Transverse colon (tissue), 4 donors: ENCODE measurements at regions not wholly inside any gene's neighbourhood (a gene's known extent, or its start where the extent isn't known, plus 50 kb on each side); places are given as distances from the start of the nearest gene placed in this dataset.

ENCODE experiments used
- DNase-seq: peaks from one replicate; pipeline ENCODE4 v3.0.0-alpha.2; 2019
- H3K27ac ChIP-seq, 4 donors: fragments of 200-600 bp; sonication (generic); 2 replicates each; pipeline ENCODE4 v1.5.1; 2016 to 2018; ENCODE audit warnings: inconsistent platforms in 4 of 4
- H3K27me3 ChIP-seq: fragments of 200-600 bp; sonication (generic); 2 replicates; pipeline ENCODE4 v1.5.1; 2017; ENCODE audit warnings: inconsistent platforms
- H3K36me3 ChIP-seq, 4 donors: fragments of 200-600 bp; sonication (generic); 2 replicates each; pipeline ENCODE4 v1.5.1; 2017 to 2019; ENCODE audit warnings: inconsistent platforms in 4 of 4
- H3K4me1 ChIP-seq, 4 donors: fragments of 200-600 bp; sonication (generic); 2 replicates each; pipeline ENCODE4 v1.5.1; 2017 to 2020; ENCODE audit warnings: inconsistent platforms in 4 of 4
- H3K4me3 ChIP-seq, 4 donors: fragments of 200-600 bp; sonication (generic); 1 replicate in 1 of 4; 2 replicates in 3 of 4; pipeline versions ENCODE4 v1.5.1 to v1.6.1; 2017 to 2019; ENCODE audit warnings: inconsistent platforms in 4 of 4
- H3K9me3 ChIP-seq, 2 donors: fragments of 200-600 bp; sonication (generic); 2 replicates each; pipeline ENCODE4 v1.5.1; 2017 to 2019; ENCODE audit warnings: inconsistent platforms in 2 of 2
- EP300 ChIP-seq: sonication (generic); formaldehyde crosslinking; IDR thresholded peaks from one replicate; pipeline ENCODE4 v1.6.1; 2017; ENCODE audit warnings: antibody characterized with exemption, low read depth
- POLR2A ChIP-seq: fragments of 450-650 bp; IDR thresholded peaks from one replicate; pipeline ENCODE4 v1.6.1; 2016; ENCODE audit warnings: antibody characterized with exemption, mild to moderate bottlenecking, moderate library complexity
- POLR2AphosphoS5 ChIP-seq, 3 donors: sonication (generic); formaldehyde crosslinking; IDR thresholded peaks; one replicate each; pipeline ENCODE4 v1.6.1; 2016; ENCODE audit warnings: antibody characterized with exemption in 3 of 3
- WGBS, 2 donors: methylation state at CpG; one replicate each; pipeline ENCODE4 v1.1.5; 2018; ENCODE audit warnings: low coverage in 1 of 2; 5-methylcytosine and 5-hydroxymethylcytosine counted together
- in situ Hi-C, 4 donors: fragments of 200-750 bp; cut with MboI; loops; one replicate each; pipeline versions ENCODE4 v1.15.0 to v1.15.1; 2017; ENCODE audit warnings: low sequenced_read_pairs in 3 of 4, low pct_ligation_motif_present in 1 of 4, low pct_unique_long_range_greater_than_20kb in 1 of 4
- intact Hi-C: fragments of 100-400 bp; cut with DNase I; formaldehyde crosslinking; loops from one replicate; pipeline ENCODE4 v1.15.1; 2023; ENCODE audit warnings: low total_unique reads
- TF ChIP-seq, protein P1 (sequence below), 5 experiments: fragments of 200-600 bp in 3 of 5; fragments of 450-650 bp in 2 of 5; sonication (generic) in 3 of 5; IDR thresholded peaks; 1 replicate in 2 of 5; 2 replicates in 3 of 5; pipeline ENCODE4 v1.5.1; 2016 to 2017; ENCODE audit warnings: antibody characterized with exemption in 5 of 5, inconsistent platforms in 3 of 5, mild to moderate bottlenecking in 2 of 5, moderate library complexity in 1 of 5

GRCh38 chr6:6930223-6930880 lies 177.4 kb upstream of the RREB1 start:
- no peak for TF ChIP-seq POLR2A
- TF ChIP-seq, protein P1, sequence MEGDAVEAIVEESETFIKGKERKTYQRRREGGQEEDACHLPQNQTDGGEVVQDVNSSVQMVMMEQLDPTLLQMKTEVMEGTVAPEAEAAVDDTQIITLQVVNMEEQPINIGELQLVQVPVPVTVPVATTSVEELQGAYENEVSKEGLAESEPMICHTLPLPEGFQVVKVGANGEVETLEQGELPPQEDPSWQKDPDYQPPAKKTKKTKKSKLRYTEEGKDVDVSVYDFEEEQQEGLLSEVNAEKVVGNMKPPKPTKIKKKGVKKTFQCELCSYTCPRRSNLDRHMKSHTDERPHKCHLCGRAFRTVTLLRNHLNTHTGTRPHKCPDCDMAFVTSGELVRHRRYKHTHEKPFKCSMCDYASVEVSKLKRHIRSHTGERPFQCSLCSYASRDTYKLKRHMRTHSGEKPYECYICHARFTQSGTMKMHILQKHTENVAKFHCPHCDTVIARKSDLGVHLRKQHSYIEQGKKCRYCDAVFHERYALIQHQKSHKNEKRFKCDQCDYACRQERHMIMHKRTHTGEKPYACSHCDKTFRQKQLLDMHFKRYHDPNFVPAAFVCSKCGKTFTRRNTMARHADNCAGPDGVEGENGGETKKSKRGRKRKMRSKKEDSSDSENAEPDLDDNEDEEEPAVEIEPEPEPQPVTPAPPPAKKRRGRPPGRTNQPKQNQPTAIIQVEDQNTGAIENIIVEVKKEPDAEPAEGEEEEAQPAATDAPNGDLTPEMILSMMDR (IDR thresholded peaks at IDR 0.05): no peak
- no peak for TF ChIP-seq EP300
- TF ChIP-seq POLR2AphosphoS5 (IDR thresholded peaks at IDR 0.05): no peak
- Histone ChIP-seq H3K4me3 (no peak overlapping the region), H3K36me3 (no peaks in the 10 kb centered on the region), H3K27ac (no peak overlapping the region), H3K9me3 (no peaks in the 10 kb centered on the region), H3K4me1 (no peaks in the 10 kb centered on the region), H3K27me3 (no peaks in the 10 kb centered on the region)
- WGBS, 2 donors: 90 to 91% methylated on average over 5 to 9 of the region's 9 CpGs
- no peak for DNase-seq
- in situ Hi-C loops: no loop called here
- intact Hi-C loops: no loop called here

DNA sequence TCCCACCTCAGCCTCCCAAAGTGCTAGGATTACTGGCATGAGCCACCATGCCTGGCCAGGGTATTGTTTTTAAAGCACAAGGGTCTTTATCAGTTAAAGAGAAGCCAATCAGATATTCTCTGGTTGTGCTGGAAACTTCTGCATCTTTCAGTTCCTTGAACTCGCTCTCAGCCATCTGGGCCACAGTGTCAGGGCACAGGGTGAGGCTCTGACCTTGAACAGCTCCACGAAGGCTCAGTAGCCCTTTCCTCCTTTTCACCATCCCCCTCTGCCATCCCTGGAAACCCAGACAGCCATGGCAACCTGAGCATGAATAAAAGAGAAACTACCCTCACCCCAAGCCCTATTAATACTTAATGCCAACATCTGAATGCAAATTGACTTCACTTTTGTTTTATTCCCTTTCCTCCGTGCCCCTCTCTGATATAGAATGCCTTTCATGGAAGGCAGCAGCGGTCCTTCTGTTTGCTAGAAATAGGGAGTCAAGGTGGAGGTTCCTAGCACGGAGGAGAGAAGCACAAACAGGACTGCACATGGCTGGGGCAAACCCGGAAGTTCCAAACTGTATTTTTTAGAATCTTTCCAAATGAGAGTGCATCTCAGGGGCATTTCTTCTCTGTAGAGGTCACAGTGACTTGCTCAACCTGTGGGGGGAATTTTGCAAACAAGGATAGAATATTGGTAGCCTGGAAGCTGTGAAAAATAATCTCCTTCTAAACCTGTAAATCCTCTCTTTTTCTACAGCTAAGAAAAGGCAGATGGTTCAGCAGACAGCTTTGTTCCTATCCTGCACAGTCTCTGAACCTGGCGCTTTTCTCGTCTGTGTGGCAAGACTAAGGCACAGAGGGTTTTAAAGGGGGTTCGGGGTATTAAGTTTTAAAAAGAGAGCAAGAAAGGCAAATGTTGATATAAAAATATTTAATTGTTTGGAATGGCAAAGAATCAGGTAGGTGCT lies 176.4 kb upstream of the RREB1 start:
- Histone ChIP-seq H3K27me3 (no peaks in the 10 kb centered on the region), H3K9me3 (no peaks in the 10 kb centered on the region), H3K4me3 (no peak overlapping the region), H3K36me3 (no peaks in the 10 kb centered on the region), H3K4me1 (no peaks in the 10 kb centered on the region), H3K27ac (no peak overlapping the region)
- DNase-seq: no peak
- WGBS, 2 donors: 66 to 77% methylated on average over 8 to 9 of the region's 9 CpGs
- TF ChIP-seq POLR2AphosphoS5 (IDR thresholded peaks at IDR 0.05): no peak
- intact Hi-C loops (no loop called here), in situ Hi-C loops (no loop called here)

GRCh38 chr6:6932341-6932740 lies 175.4 kb upstream of the RREB1 start:
- no peak overlapping the region for H3K27ac ChIP-seq
- no peak for DNase-seq
- no peaks in the 10 kb centered on the region for H3K27me3 ChIP-seq
- intact Hi-C loops (no loop called here), in situ Hi-C loops (no loop called here)
- H3K4me3 ChIP-seq: no peak overlapping the region
- 68% methylated on average over 4 of the region's 4 CpGs; no CpG with 5 or more reads in 1 of the 2 donors for WGBS, 2 donors
- no peaks in the 10 kb centered on the region for H3K4me1 ChIP-seq
- no peaks in the 10 kb centered on the region for H3K36me3 ChIP-seq
- no peaks in the 10 kb centered on the region for H3K9me3 ChIP-seq
- TF ChIP-seq EP300 (no peak), POLR2A (no peak), POLR2AphosphoS5 (IDR thresholded peaks at IDR 0.05) (no peak)
- TF ChIP-seq, protein P1 (IDR thresholded peaks at IDR 0.05): no peak

DNA sequence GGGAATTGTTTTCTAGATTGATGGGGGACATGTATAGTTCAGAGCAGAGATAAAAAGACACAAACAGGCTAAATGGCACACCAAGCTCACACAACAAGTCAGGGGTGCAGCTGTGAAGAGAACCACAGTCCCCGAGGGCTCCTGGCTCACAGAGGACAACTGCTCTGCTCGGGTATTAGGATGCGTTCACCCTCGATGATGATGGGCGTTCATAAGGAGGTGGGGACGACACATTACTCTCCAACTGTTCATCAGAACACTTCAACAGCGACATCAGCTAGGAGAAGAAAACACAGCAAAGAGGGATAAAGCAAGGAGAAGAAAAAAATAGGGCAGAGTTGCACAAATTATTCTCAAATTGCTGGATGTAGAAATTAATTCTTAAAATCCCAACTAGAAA lies 174.8 kb upstream of the RREB1 start:
- WGBS, 2 donors: 62 to 73% methylated on average over 3 to 7 of the region's 7 CpGs
- TF ChIP-seq EP300: no peak
- no peak for TF ChIP-seq POLR2AphosphoS5 (IDR thresholded peaks at IDR 0.05)
- no peak for TF ChIP-seq POLR2A
- TF ChIP-seq, protein P1 (IDR thresholded peaks at IDR 0.05): no peak
- in situ Hi-C loops (no loop called here), intact Hi-C loops (no loop called here)
- no peak overlapping the region for H3K4me3 ChIP-seq
- no peaks in the 10 kb centered on the region for H3K27me3 ChIP-seq
- no peak overlapping the region for H3K27ac ChIP-seq
- no peaks in the 10 kb centered on the region for H3K36me3 ChIP-seq
- H3K9me3 ChIP-seq: no peaks in the 10 kb centered on the region
- DNase-seq: no peak
- H3K4me1 ChIP-seq: no peaks in the 10 kb centered on the region
